ENCODE measurements at regions not wholly inside any gene's neighbourhood (a gene's known extent, or its start where the extent isn't known, plus 50 kb on each side); places are given as distances from the start of the nearest gene placed in this dataset.

DNA sequence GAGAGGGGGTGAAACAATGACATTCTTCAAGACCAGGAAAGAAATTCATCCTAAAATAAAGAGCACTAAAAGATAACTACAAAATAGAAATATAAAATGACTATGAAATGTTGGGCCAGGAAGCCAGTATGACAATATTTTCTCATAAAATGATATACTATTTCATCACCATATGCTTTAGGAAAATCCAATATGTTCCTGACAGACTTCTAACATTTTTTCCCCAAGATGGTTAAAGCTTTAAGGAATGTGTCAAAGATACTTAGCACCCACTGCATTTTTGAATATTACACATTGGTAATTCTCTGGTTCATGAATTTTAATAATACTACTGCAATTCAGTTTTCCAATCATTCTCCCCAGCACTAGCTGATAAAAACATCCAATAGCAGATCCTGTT is 87.7 kb upstream of the PLEKHG7 start:
- Histone ChIP-seq H3K4me1 (ENCODE audit: control insufficient read depth in 1 of 2, insufficient read depth in 2 of 2, low read depth in 1 of 2, low read length in 1 of 2) (peaks cover 0 to 10% of the 10 kb centered on the region in 2 experiments; a peak in 1 of 4 replicates), H3F3A (replicated peaks; ENCODE audit: insufficient read depth) (no peaks in the 10 kb centered on the region), H2AFZ (ENCODE audit: low read depth) (no peak overlapping the region), H3K9me2 (no peaks in the 10 kb centered on the region), H3K4me2 (no peak overlapping the region), H3K36me3 (replicated peaks in 1 of 2; ENCODE audit: control insufficient read depth in 1 of 2, insufficient read depth in 2 of 2, low read length in 1 of 2) (no peaks in the 10 kb centered on the region), H3K9ac (no peak overlapping the region), H4K20me1 (ENCODE audit: insufficient read depth) (no peaks in the 10 kb centered on the region), H3K27me3 (ENCODE audit: insufficient read depth) (no peaks in the 10 kb centered on the region), H3K9me3 (no peaks in the 10 kb centered on the region), H3K27ac (ENCODE audit: low read depth in 2 of 2, low read length in 1 of 2) (no peak overlapping the region), H3K79me2 (ENCODE audit: insufficient read depth) (no peaks in the 10 kb centered on the region), H3K4me3 (ENCODE audit: low read depth in 2 of 2, low read length in 1 of 2) (no peak overlapping the region)
- POLR2A ChIA-PET: no interaction called here
- DNase-seq: no peak
- CTCF ChIA-PET: interaction anchor here (0.8 to 1.7 kb wide), 3 partner anchors 28 to 43 kb away, joined by 3 to 5 read pairs (median 3); no protein-coding TSS in a partner anchor
- TF ChIP-seq TEAD4 (IDR thresholded peaks at IDR 0.05; ENCODE audit: borderline replicate concordance, insufficient read depth) (no peak), ELF1 (IDR thresholded peaks at IDR 0.05) (no peak), RFX5 (IDR thresholded peaks at IDR 0.05; ENCODE audit: low read length) (no peak), CHD2 (IDR thresholded peaks at IDR 0.05; ENCODE audit: low read length, partially characterized antibody) (no peak), EP300 (IDR thresholded peaks at IDR 0.05; ENCODE audit: borderline replicate concordance in 1 of 2, low read depth in 1 of 2, low read length in 1 of 2) (no peak), JUND (IDR thresholded peaks at IDR 0.05) (no peak), GATA2 (CRISPR knock-in tag; IDR thresholded peaks at IDR 0.05) (no peak)
- TF ChIP-seq, protein P1, sequence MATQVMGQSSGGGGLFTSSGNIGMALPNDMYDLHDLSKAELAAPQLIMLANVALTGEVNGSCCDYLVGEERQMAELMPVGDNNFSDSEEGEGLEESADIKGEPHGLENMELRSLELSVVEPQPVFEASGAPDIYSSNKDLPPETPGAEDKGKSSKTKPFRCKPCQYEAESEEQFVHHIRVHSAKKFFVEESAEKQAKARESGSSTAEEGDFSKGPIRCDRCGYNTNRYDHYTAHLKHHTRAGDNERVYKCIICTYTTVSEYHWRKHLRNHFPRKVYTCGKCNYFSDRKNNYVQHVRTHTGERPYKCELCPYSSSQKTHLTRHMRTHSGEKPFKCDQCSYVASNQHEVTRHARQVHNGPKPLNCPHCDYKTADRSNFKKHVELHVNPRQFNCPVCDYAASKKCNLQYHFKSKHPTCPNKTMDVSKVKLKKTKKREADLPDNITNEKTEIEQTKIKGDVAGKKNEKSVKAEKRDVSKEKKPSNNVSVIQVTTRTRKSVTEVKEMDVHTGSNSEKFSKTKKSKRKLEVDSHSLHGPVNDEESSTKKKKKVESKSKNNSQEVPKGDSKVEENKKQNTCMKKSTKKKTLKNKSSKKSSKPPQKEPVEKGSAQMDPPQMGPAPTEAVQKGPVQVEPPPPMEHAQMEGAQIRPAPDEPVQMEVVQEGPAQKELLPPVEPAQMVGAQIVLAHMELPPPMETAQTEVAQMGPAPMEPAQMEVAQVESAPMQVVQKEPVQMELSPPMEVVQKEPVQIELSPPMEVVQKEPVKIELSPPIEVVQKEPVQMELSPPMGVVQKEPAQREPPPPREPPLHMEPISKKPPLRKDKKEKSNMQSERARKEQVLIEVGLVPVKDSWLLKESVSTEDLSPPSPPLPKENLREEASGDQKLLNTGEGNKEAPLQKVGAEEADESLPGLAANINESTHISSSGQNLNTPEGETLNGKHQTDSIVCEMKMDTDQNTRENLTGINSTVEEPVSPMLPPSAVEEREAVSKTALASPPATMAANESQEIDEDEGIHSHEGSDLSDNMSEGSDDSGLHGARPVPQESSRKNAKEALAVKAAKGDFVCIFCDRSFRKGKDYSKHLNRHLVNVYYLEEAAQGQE (IDR thresholded peaks at IDR 0.05; ENCODE audit: low read depth, low read length): no peak
- TF ChIP-seq, protein P2, sequence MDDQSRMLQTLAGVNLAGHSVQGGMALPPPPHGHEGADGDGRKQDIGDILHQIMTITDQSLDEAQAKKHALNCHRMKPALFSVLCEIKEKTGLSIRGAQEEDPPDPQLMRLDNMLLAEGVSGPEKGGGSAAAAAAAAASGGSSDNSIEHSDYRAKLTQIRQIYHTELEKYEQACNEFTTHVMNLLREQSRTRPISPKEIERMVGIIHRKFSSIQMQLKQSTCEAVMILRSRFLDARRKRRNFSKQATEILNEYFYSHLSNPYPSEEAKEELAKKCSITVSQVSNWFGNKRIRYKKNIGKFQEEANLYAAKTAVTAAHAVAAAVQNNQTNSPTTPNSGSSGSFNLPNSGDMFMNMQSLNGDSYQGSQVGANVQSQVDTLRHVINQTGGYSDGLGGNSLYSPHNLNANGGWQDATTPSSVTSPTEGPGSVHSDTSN (IDR thresholded peaks at IDR 0.05): no peak

DNA sequence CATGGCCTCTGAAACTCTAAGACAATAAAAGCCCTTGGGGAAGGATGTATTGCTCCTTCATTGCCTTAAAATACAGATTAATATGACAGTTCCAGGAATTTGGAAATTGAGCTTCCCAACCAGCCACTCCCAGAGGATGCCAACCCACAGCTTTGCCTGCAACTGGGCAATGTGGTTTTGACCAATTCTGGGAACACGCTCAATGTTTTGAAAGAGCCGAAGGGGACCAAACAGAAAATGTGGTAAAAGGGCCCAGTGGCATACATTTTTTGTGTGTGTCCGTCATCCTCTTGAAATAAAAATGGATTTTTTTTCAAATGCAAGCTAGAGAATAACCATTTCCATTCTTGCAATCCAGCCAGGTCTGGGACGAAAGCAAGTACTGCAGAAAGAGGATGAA is 88.3 kb upstream of the PLEKHG7 start:
- no peaks in the 10 kb centered on the region for H3K9me3 ChIP-seq
- H3K27me3 ChIP-seq (ENCODE audit: insufficient read depth): no peaks in the 10 kb centered on the region
- H3K4me3 ChIP-seq (ENCODE audit: low read depth in 2 of 2, low read length in 1 of 2): no peak overlapping the region
- POLR2A ChIA-PET: no interaction called here
- no peak for DNase-seq
- H2AFZ ChIP-seq (ENCODE audit: low read depth): no peak overlapping the region
- H3K9ac ChIP-seq: no peak overlapping the region
- peaks cover 0 to 4% of the 10 kb centered on the region in 2 experiments; a peak in 1 of 4 replicates for H3K4me1 ChIP-seq (ENCODE audit: control insufficient read depth in 1 of 2, insufficient read depth in 2 of 2, low read depth in 1 of 2, low read length in 1 of 2)
- CTCF ChIA-PET: interaction anchor here (1.1 to 1.7 kb wide), 2 partner anchors 29 to 36 kb away, joined by 3 to 5 read pairs; no protein-coding TSS in a partner anchor
- no peaks in the 10 kb centered on the region for H3K9me2 ChIP-seq
- no peaks in the 10 kb centered on the region for H3K36me3 ChIP-seq (replicated peaks in 1 of 2; ENCODE audit: control insufficient read depth in 1 of 2, insufficient read depth in 2 of 2, low read length in 1 of 2)
- no peak overlapping the region for H3K27ac ChIP-seq (ENCODE audit: low read depth in 2 of 2, low read length in 1 of 2)
- H4K20me1 ChIP-seq (ENCODE audit: insufficient read depth): no peaks in the 10 kb centered on the region
- 74% methylated on average over 4 of the region's 4 CpGs for WGBS (ENCODE audit: low lambda C conversion rate)
- no peak overlapping the region for H3K4me2 ChIP-seq
- H3K79me2 ChIP-seq (ENCODE audit: insufficient read depth): no peaks in the 10 kb centered on the region
- no peaks in the 10 kb centered on the region for H3F3A ChIP-seq (replicated peaks; ENCODE audit: insufficient read depth)
- TF ChIP-seq RCOR1 (IDR thresholded peaks at IDR 0.05; ENCODE audit: low read length) (no peak), TEAD4 (IDR thresholded peaks at IDR 0.05; ENCODE audit: borderline replicate concordance, insufficient read depth) (no peak), FOXM1 (IDR thresholded peaks at IDR 0.05; ENCODE audit: low read depth) (no peak), GABPA (IDR thresholded peaks at IDR 0.05; ENCODE audit: low read depth) (no peak), FOSL2 (IDR thresholded peaks at IDR 0.05; ENCODE audit: borderline replicate concordance, low read depth) (no peak), GATA2 (CRISPR knock-in tag; IDR thresholded peaks at IDR 0.05) (no peak), NRF1 (IDR thresholded peaks at IDR 0.05; ENCODE audit: low read depth, low read length) (no peak), RXRA (IDR thresholded peaks at IDR 0.05; ENCODE audit: borderline replicate concordance, low read depth) (no peak), SIN3A (IDR thresholded peaks at IDR 0.05; ENCODE audit: borderline replicate concordance, low read depth, low read length) (no peak), TCF12 (IDR thresholded peaks at IDR 0.05) (no peak)
- TF ChIP-seq, protein P1 (IDR thresholded peaks at IDR 0.05; ENCODE audit: low read depth, low read length): no peak
- TF ChIP-seq, protein P2 (IDR thresholded peaks at IDR 0.05): no peak
